ENCODE measurements at regions not wholly inside any gene's neighbourhood (a gene's known extent, or its start where the extent isn't known, plus 50 kb on each side); places are given as distances from the start of the nearest gene placed in this dataset.
"Not testable (repeated sequence)": the region's sequence is repeated elsewhere in the genome, so short reads cannot be mapped to it uniquely, and the experiment has no call there.

DNA sequence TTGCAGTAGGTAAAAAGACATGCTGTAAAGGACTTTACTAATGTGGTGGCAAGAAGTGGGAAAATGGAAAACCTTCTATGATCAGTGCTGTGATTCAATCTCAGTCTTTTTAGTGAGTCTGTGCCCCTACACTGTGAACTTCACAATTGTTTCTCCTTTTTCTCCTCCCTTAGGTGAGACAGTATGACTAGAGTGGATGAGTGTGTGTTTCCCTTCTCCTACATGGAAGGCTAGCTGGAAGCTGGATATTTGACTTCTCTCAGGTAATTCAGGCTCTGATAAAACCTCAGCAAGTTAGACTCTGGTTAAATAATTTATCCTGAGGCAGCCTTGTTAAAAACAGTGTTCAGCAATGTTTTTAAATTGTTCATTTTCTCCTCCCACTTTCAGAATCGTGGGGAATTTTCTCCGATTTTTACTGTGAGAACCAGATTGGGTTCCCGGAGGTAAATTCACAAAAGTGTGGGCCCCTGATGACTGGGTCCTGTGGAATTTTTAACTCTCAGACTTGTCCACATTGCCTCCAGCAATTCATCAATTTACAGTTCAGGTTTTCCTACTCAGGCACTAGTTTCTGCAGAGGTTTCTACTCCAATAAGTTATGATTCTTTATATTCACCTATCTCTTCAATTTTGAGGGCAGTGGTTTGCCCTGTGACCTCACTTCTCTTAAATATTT, 149.1 kb upstream of the PIK3R1 start:
- DNase-seq, result no peak

DNA sequence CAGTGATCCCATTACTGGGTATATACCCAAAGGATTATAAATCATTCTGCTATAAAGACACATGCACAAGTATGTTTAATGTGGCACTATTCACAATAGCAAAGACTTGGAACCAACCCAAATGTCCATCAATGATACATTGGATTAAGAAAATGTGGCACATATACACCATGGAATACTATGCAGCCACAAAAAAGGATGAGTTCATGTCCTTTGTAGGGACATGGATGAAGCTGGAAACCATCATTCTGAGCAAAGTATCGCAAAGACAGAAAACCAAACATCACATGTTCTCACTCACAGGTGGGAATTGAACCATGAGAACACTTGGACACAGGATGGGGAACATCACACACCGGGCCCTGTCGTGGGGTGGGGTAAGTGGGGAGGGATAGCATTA, 150.2 kb upstream of the PIK3R1 start:
- not testable (repeated sequence) for DNase-seq

DNA sequence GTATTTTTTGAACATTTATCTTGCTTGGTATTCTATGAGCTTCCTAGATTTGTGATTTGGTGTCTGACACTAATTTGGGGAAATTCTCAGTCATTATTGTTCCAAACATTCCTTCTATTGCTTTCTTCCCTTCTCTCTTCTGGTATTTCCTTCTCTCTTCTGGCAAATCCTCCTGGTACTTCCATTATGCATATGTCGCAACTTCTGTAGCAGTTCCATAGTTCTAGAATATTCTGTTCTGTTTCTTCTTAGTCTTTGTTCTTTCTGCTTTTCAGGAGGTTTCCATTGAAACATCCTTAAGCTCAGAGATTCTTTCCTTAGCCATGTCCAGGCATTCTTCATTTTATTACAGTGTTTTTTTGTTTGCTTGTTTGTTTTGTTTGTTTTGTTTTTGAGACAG, 155.2 kb upstream of the PIK3R1 start:
- DNase-seq, result no peak

DNA sequence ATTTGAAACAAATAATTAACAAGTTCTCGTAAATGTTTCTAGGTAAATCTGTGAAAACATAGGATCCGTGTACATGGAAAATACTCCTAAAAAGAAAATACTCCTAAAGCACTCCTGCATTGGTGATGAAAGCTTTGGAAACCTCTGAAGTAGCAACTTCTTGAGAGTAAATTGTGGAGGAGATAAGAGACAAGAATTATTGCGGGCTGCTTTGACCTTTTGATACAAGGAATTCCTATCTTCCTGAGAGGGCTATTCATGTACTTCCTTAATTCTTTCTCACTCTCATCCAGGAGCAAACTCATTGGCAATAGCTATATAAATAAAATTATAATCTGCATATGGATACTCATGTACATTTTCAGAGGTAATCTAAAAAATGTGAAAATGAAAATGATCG, 158.4 kb upstream of the PIK3R1 start:
- no peak for DNase-seq

DNA sequence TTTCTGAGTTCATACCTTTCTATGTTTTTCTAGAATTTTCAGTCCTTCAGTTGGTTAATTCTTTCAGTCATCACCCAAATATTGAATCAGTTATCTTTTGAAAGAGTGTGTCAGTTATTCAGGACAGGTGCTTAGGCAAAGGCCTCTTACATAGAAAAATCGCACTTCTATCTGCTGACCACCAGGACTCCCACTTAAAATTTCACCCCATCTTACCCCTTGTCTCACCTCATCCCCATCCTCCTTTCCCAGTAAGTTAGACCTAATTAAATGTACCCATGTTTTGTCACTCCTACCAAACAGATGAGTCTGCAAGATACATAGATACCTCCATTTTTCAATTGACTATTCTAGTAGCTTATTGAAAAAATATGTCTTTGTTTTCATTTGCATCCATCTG, 159.9 kb upstream of the PIK3R1 start:
- DNase-seq, result no peak

DNA sequence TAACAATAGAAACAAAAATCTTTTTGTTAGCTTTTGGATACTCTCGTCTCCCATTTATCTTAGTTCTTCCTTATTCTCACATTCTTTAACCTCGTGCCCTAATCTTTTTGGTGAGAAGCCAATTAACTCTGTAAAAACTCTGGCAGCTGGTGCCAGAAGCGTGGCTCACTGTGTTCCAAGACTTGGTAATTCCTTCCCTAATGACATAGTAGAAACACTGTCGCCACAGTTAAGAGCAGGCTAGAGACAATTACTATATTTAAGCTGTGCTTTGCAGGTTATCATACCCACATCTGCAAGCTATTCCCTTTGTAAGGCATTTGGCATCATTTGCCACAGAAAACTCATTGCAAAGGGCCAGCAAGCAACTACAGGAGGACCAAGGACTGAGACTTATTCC, 160.9 kb upstream of the PIK3R1 start:
- no peak for DNase-seq

DNA sequence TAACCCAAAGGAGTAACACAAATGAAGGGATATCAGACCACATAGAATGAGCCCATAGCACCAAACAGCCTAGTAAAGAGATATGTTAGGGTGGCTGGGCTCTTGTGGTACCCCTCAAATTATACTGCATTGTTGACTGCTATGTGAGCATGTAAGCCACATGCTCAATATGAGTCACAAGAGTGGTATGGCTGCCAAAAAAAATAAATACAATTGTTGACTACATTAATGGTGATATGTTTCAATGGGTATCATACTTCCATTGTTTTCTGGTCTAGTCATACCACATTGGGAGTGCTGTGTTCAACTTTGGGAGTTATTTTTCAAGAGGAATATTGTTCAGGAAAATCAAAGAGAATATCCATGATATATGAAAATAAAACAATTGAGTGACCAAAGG, 162.4 kb upstream of the PIK3R1 start:
- no peak for DNase-seq

DNA sequence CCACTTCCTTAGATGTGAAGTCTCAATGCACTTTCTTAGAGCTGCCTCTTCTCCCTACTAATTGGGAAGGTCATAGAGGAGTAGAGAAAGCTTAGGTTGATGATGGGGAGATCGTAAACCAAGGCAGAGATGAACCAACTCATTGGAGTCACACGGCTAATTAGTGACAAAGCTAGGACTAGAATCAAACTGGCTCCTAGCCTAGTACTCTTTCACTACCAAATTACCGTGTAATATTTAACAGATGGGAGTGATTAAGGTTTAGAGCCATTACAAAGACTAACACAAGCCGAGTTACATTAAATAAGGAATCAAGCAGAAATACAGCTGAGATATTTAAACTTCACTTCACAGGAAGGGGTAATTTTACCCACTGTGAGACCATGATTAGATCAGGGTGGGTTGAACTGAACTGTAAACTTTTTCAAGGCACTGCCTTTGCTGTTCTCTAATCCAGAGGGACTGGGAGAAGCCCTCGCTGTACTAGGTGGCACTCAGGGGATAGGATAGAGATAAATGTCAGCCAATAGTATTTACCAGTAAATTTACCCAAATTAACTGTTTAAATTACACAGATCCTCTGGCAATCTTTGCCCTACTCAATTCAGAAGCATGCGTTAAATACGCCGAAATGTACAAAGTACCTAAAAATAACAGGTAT, 166.4 kb upstream of the PIK3R1 start:
- DNase-seq, result no peak

DNA sequence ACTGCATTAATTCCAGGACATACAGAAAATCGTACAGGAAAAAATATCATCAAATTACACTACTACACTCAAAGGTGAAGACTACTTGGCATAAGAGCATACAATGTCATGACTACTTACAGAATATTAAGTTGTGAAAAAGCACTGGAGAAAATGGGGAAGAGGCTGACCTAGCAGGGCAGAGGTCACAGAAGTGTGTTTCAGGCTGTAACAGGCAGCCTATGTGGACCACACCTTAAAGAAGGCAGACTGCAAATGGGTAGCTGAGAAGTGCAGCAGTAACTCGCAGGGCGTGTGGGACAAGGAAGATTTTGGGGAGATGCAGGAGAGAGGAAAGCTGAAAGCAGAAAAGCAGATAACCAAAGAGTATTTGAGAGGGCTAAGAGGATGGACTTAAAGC, 167.0 kb upstream of the PIK3R1 start:
- no peak for DNase-seq

DNA sequence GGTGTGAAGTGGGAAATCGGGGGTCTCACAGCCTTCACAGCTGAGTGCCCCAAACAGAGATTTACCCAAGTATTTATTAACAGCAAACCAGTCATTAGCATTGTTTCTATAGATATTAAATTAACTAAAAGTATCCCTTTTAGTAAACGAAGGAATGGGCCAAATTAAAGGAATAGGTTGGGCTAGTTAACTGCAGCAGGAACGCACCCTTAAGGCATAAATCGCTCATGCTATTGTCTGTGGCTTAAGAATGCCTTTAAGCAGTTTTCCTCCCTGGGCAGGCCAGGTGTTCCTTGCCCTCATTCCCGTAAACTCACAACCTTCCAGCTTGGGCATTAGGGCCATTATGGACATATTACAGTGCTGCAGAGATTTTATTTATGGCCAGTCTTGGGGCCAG, 167.5 kb upstream of the PIK3R1 start:
- DNase-seq, result not testable (repeated sequence)

DNA sequence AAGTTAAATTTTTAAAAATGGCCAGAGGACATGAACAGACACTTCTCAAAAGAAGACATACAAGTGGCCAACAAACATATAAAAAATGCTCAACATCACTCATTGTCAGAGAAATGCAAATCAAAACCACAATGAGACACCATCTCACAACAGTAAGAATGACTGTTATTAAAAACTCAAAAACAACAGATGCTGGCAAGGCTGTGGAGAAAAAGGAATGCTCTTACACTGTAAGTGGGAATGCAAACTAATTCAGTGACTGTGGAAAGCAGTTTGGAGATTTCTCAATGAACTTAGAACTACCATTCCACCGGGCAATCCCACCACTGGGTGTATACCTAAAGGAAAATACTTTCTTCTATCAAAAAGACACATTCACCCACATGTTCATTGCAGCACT, 168.5 kb upstream of the PIK3R1 start:
- no peak for DNase-seq

DNA sequence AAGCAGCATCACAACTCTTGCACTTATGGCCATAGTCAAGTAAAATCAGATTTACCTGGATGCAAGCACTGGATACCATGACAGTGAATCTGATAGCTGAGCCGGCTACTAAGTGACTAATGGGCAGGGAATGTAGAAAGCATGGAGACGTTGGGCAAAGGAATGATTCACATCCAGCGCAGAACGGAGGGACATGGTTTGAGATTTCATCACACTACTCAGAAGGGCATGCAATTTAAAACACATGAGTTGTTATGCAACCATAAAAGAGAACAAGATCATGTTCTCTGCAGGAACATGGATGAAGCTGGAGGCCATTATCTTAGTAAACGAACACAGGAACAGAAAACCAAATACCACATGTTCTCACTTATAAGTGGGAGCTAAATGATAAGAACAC, 169.1 kb upstream of the PIK3R1 start:
- DNase-seq, result no peak

DNA sequence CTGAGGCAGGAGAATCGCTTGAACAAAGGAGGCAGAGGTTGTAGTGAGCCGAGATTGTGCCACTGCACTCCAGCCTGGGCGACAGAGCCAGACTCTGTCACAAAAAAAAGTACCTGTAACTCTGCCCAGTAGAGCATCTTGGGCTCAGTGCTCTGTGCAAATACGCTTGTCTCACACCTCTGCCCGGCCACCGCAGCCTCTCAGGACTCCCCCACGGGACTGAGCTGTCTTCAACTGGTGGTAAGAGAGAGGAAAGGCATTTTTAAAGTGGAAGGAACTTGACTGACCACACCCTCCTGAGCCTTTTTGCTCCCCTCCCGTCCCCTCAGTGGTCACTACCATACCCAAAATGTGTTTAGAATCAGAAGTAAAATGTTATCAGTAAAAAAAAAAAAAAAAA, 174.3 kb upstream of the PIK3R1 start:
- no peak for DNase-seq

DNA sequence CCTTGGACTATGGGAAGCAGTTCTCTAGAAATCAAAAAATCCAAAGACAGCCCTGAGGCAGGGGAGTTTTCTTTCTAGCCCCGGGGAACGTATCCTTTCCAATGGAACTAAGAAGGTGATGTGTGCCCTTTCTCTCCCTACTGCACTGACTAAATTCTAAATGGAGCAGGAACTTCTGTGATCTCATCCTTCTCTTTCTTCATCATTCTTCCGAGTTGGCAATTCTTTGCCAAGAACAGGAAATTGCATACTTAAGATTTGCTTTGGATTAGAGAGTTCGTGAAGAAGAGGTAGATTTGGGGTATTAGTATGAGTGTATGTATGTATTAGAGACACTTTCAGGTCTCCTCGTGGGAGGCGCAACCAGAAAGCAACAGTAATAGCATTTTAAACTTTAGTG, 178.0 kb upstream of the PIK3R1 start:
- no peak for DNase-seq

DNA sequence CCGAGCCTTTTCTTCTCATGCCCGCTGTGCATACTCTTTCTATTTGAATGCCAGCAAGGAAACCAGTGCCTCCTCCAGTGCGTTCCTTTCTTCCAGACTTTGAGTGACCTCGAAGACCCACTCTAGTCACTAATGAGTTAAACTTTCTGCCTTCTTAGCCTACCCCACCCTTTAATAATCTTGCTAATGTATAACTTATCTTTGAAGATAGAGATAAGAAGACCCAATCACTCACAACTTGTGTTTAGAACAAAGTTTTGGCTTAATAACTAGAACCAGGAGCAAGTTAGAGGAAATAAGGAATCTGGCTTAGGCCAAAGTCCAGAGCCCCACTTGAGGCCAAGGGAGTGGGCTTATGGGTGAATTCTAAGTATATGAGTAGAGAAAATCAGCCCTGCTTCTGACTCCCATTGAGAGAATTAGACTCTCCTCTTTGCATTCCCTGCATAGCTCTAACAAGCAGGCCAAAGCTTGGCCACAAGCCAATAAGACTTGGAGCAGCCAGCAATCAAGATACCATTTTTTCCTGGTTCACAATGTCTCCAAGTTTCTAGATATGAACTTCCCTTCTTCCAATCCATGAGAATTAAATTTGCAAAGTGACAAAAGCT, 181.5 kb upstream of the PIK3R1 start:
- DNase-seq, result no peak

DNA sequence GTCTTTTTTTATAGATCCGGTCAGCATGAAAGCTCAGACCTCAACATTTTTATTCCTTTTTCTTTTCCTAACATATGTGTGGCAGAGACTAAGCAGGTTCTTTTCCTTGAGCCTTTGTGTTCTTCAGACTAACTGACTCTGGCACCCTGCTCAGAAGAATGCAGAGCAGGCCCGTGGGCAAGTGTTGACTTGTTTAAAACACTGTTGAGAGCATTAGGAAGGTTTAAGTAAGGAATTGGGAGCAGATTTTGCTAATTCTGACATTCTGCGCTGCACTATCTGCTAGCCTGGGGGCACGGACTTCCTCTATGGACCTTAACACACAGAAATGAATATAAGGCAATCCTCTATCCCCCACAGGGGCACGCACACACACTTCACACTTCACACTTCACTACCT, 182.5 kb upstream of the PIK3R1 start:
- DNase-seq, result no peak

DNA sequence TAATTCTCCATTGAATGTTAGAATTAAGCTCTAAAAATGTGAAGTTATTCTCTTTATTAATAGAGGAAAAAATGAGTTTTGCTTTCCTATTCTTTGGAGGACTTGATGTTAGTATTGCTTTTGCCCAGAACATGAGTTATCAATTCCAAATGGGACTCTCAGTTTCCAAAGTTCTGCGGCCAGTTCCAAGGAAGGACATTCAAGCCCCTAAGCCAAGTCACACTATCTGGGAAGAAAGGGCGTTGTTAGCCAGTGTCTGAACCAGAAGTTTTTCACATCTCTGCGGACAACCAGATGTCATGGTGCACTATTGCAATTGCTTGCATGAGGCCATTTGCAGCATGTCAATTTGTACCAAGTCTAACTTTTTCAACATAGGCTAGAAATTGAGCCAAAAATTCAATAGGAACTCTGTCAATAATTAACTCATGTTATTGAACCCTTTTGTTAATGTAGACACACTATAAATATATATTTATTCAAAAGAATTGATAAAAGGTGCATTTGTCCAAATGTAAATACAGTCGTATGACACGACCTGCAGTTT, 183.3 kb upstream of the PIK3R1 start:
- DNase-seq, result no peak

DNA sequence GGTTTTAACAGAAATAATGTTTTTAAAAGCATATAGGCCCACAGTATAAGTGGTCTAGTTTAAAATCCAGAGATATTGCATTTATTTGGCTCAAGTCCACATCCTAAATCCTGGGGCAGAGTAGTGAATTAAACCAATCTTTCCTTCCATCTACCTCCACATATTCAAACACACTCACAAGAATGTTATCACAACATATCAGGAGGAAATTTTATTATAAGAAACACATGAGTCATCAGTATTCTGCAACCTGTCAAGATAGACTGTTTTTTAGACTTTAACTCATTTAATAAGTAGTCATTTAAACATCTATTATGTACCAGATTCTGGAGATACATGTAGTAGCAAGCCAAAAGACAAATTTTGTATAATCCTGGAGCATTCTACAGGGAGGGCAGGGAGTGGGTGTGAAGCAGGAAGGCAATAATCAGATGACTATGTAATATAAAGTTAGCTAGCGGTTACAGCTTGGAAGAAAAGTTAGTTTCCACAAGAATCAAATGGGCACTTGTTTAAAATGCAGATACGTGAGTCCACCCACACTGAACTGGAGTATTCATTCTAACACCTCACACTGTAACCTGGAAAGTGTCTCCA, 187.3 kb upstream of the PIK3R1 start:
- DNase-seq, result no peak

DNA sequence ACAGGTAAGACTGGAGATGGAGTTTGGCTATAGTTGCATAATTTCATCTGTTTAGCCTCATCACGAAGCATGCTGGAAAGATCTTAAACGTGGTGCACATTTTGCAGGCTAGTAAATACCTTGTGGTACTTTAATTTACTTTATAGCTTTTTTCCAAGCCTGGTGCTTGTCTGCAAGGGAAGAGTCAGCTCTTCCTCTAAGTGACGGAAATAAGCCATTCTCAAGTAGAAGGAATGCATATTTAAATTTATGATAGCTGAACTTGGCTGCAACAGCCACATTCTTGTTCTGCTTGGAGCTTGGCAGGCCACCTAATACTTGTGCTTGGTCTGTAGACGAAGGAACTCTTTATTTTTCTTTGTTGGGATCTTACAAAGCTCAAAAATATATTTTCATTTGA, 188.0 kb upstream of the PIK3R1 start:
- no peak for DNase-seq

DNA sequence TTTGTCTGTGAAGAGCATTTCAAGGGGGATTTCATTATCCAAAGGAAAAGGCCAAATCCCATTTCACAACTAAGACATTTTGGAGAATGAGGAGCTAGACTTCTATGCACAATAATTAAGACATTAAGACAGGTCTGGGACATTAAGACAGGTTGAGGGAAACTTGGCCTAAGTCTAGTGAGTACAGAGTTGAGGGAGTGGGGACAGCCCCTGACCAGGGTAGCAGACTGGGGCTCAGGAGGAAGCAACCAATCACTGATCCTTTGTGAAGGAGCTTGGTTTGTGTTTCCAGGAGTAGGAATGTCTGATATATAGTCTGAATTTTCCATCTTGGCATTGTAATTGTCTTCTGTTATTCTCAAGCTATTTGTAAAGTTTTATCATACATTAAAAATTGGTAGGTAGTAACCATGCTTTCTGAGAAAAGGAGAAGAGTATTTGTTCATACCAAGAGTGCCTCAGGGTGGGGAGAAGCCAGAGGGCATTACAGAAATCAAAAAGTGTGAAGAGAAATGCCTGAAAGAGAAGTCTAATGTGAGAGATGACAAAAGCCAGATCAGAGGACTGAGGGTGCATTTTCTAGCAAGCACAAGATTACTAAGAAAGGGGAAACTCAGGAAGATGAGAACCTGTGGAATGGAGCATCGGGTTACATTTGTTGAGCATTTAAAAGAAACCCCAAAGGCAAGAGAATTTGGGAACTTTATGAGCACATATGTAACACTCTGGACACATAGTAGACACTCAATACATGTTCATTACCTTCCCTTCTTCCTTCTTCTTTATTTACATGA, 189.3 kb upstream of the PIK3R1 start:
- no peak for DNase-seq

DNA sequence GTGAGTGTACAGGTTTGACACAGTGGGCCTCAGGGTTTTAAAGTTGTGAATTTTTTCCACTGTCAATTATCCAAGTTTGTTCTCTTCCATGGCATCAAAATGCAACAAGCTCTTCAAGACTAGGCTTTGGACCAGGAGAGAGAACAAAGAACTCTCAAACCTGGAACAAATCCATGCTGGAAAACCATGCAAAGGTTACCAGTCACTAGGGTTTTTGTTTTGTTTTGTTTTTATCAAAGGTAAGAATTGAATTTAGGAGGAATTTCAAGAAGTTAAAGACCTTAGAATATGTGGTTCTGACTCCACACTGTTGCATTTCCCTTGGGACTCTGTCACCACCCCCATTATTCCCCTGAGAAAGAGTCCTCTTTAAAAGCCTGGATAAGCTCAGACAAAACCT, 191.1 kb upstream of the PIK3R1 start:
- DNase-seq, result no peak

DNA sequence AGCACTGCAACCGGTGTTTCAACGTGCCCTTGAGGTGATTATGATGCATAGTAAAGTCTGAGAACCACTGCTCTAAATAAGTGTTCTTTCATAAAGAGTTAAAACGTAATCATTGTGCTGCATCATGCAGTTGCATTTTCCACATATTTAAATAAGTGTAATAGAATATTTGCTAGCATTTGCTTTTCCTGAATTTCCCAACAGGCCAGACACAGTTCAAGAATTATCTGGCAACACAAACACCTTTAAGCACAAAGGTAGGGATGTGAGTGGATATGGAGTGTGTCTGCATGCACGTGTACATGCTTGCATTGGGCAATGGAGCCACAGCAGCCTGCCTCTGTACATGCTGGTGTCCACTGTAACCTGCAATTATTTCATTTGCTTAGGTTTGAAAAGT, 193.6 kb upstream of the PIK3R1 start:
- DNase-seq, result no peak

DNA sequence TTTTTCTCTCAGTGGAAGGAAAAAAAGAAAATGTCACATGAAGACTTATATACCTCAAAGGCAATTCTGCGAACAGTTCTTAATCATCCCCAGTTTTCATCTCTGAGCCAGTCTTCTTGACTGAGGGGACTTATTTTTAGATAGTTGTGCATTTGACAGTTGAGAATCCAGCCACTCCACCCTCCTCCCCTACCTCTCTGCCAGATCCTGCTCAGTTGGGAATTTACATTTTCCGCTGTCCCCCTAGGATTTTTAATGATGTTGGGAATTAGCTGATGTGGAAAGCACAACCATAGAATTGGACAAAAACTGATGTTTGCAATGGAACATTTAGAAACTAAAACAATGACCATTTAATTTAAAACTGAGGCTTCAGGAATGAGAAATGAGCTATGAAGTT, 194.3 kb upstream of the PIK3R1 start:
- DNase-seq, result no peak
